GM19351 (cell line): ENCODE measurements at regions not wholly inside any gene's neighbourhood (a gene's known extent, or its start where the extent isn't known, plus 50 kb on each side); places are given as distances from the start of the nearest gene placed in this dataset.

ENCODE experiments used
- ATAC-seq: cut with Tn5 transposase; IDR thresholded peaks from one replicate; pipeline ENCODE4 v1.9.1; 2021; ENCODE audit warnings: mild to moderate bottlenecking, moderate library complexity; ENCODE audit not compliant: unreplicated experiment

DNA sequence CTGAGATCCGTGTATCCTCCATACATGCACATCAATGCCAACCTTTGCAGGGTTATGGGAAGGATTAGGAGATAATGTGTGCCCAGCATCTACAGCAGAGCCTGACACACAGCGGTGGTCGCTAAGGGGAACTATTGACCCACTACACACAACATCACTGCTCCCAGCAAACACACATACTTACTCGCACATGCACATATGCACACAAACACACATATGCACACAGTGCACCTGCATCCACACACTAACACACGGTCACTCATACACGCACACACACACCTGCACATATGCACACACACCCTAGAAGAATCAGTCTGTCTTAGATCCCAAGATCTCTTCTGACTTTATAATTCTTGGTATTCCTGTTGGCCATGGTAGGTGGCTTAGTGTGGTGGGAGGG, 118.3 kb downstream of the GYPC start:
- no peak for ATAC-seq

DNA sequence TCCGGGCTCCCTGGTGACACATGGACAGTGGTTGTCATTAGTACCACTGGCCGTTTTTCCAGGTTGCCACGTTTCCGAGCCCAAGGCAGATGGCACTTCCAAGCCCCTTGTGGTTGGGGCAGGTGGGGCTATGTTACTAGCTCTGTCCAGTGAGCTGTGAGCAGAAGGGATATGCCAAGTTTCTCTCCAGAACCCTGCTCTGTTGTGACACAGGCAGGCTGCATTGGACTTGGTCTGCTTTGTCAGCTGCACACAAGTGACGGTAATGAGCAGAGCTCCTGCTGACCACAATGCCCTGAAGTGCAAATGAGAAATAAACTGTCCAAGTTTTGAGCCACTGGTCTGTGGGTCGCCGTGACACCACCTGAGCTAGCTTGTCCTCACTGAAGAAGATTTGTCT, 118.8 kb downstream of the GYPC start:
- no peak for ATAC-seq

DNA sequence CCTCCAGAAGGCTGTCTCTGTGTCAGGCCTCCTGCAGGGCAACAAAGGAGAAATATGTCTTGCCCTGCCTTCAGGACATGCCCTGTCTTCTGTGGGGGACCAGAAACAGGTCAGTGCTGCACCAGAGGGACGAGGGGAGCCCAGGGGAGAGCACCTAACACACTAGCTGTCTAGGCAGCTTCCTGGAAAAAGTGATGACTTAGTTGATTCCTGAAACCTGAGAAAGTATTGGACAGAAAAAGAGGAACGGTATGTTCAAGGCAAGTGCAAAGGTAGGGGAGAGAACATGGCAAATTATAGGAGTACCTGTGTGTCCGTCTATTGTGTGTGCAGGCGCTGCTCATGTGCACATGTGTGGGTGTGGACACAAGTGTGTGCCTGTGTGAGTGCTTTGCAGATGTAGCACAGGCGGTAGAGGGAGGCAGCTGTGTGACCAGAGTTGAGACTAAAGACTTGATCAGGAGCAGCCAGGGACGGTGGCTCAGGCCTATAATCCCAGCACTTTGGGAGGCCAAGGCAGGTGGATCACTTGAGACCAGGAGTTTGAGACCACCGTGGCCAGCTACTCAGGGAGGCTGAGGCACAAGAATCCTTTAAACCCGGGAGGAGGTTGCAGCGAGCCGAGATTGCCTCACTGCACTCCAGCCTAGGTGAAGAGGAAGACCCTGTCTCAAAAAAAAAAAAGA, 119.5 kb downstream of the GYPC start:
- no peak for ATAC-seq

DNA sequence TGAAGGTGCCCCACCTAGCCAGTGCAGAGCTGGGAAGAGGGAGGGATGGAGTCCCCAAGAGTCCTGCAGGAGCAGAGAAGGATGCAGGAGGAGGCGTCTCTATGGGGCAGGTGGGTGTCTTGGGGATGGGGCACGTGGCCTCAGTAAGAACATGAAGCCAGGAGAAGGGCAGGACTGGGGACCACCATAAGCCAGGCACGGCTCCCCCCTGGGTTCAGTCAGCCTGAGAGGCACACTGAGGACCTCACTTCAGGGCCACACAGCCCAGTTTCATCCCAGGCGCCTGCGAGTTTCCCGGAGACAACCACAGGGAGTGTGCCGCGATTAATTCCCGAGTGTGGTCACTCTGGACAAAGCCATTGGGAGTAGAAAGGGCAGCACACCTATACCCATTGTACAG, 120.3 kb downstream of the GYPC start:
- ATAC-seq, result peak; percentile 2

DNA sequence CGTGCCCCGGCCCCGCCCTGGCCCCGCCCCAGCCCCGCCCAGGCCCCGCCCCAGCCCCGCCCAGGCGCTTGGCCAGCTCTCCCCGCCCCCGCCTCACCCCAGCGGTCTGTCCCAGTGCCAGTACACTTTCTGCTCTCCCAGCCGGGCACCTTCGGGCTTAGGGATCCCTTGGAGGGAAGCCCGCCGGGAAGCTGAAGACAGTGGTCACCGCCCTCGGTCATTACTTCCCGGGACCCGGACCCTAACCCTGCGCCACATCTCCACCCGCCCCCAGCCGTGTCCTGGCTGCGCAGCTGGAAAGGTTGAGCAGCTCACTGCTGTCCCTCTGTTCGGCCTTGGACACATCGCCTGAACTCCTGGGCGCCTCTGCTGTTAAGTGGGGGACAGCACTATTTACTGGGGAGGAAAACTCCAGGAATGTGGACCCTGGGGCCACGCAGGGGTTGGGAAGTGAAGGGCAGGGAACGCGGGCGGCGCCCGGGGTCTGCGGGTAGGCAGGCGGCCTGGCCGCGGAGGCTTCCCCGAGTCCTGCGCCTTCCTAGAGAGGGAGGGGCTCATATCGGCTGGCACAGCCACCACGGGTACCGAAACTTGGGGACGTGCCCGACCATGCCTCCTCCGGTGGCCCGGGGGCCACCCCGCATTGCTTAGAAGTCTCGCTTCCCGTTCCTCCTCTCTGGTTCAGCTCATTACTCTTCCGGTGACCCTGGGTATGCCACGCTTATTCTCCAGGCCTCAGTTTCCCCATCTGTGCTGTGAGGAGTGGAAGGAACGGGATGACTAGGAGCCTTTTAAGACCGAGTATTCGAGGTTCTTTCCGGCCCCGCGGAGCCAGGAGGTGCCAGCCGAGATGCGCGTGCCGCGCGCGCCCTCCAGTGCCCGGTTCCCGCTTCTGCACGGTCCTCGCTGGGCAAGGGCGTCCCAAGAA, 121.0 kb downstream of the GYPC start:
- ATAC-seq, result peak; percentile 81

DNA sequence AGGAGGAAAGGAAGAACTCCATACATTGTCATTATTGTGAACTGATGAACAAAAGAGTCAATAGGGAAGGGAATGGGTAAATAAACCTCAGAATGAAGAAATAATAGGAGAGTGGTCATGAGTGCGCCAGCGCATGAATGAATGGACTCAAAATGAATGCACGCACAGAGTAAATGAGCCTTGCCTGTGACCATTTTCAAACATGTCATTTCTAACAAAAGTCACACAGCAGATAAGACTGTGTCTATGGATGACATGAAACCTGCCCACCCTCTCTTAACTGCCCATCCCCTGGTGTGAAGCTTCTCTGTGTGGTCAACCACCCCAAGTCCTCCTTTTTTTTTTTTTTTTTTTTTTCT, 121.1 kb upstream of the TEX51 start:
- ATAC-seq, result peak; percentile 21

DNA sequence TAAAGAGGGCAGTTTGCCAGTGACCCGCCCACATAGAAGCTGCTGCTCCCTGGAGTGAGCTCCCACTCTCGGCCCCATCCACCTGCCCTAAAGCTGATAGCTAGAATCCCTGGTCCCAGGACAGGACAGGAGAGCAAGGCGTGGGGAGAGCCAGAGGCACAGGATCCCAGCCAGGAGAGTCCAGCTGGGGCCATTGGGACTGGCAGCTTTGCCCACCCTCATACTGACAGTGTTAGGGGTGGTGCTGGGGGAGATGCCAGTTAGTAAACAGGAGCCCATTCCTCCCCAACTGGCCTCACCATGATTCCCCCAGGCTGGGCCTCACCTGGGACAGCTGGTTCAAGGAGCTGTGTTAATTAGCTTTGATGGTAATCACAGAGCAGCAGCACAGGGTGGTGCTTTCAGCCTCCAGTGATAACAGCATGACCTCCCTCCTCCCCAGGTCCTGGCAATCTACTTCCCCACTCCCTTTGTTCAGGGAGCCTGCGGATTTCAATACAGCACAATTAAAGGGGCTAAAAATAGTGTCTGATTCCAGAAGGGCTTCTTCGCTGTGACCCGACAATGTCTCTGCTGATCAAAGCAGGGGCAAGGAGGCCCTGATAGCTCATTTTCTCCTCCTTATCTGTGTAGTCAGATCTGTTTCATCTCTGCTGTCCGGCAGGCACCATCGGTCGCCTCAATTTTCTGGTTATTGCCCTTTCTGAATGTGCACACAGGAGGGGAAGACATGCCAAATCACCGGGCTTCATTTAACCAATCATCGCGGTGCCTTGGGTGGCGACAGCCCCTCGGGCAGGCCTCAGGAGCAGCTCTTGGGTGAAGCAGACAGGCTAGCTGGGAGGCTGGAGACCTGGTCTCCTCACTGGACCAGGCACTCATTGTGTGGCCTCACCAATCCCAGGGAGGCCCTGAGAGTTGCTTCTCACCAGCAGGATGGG, 119.9 kb upstream of the TEX51 start:
- no peak for ATAC-seq

DNA sequence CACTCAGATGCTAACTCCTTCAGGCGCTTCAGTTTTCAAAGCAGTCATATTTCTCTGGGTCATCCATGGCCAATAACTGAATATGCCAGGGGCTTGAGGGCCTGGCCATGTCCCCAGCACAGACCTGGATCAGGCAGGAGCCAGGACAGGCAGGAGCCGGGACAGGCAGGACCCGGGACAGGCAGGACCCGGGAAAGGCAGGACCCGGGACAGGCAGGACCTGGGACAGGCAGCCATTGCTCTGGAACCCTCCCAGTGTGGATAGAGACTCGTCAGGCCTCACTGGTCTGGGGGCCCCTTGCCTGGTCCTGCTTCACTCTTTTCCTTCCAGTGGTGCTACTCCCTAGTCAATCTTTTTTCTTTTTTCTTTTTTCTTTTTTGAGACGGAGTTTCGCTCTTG, 117.5 kb upstream of the TEX51 start:
- ATAC-seq, result no peak

DNA sequence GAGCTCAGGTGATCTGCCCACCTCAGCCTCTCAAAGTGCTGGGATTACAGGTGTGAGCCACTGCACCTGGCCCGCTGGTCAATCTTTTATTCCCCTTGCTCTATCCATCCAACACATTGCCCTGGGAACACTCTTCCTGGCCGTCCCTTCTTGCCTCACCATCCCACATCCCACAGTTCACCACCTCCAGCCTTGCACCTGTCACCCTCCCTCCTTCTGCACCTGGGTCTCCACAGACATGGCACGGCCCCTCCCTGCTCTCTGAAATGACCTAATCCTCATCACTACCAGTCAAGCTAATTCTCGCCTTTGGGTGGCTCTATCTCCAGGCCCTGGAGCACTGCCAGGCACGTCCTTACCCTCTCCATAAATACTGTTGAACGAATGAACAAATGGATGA, 116.9 kb upstream of the TEX51 start:
- ATAC-seq, result no peak

DNA sequence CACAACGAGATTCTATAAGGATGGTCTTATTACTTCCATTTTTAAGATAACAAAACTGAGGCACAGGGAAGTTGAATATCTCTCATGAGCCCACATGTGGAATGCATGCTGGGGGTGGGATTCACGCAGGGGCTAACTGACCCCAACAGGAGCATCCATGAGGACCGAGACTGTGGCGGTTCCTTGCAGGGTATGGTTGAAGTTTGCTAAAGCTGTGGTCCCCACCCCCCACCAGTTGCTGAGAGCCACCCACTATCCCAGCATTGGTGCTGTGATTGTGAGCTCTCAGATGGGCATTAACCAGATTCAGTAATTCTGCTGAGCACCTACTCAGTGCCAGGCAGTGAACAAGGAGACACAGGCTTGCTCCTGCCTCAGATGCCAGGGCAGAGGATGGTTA, 116.0 kb upstream of the TEX51 start:
- no peak for ATAC-seq

DNA sequence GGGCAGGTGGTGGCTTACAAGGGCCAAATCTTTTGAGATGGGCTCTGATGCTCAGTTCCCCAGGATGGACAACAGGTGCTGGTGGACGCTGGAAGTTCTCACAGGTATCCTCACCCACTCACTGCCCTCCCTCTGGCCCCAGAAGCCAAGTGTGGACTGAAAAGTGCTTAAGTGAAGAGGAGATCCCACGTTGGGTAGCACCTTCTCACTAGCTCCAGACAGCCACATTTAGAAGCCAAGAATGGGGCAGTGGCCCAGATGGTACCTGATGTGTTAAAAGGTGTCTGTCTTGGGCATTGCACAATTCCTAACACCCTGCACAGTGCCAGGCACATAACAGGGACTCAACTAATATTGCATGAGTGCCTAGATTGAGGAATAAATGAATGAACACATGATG, 115.3 kb upstream of the TEX51 start:
- no peak for ATAC-seq

DNA sequence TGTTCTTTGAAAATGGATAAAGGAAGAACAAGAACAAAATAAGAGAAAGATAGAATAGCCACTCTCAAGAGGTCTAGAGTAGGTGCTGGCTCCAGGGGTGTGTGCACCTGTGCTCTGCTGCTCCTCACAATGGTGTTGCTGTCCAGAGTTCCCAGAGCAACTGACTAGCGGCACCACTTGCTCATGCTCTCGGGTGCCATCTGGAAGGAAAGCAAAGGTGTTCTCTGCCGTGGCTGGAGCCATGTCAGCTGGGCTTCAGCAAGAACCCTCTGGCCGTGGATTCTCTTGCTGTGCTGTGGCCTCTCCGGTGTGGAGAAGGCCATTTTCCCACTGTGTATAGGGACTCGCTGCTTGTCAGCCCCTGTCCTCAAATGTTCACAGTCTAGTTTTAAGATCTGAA, 114.6 kb upstream of the TEX51 start:
- ATAC-seq, result no peak

DNA sequence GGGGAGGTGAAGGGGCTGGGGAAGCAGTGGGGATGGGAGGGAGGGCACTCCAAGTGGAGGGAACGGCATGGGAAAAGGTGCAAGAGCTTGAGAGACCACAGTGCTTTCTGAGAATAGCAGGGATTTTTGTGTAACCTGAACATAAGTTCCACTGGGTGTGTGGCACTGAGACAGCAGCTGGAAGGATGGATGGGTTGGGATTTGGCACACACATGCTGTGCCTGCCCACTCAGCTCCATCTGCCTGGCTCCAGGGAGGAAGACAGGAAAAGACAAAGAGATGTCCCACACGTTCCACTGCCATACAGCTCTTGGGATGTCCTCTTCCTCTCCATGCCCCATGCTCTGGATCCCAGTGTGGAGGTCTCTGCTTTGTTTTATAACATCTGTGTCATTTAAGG, 114.1 kb upstream of the TEX51 start:
- no peak for ATAC-seq

DNA sequence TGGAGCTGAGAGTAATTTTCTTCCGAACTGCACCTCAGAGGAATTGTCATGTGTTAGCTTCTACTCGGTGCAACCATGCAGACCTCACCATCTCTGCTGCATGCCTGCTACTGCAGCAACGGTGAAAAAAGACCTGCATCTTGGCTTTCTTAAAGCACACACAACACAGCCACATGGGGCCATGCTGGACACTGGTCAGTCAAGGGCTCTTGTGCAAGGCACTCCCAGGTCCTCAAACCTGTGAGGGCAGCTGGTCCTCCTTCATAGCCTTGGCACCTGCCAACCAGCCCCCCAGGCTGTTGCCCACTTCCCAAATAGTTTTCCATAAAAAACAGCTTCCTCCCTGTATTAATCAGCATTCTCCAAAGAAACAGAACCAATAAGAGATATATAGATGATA, 113.5 kb upstream of the TEX51 start:
- ATAC-seq, result no peak

DNA sequence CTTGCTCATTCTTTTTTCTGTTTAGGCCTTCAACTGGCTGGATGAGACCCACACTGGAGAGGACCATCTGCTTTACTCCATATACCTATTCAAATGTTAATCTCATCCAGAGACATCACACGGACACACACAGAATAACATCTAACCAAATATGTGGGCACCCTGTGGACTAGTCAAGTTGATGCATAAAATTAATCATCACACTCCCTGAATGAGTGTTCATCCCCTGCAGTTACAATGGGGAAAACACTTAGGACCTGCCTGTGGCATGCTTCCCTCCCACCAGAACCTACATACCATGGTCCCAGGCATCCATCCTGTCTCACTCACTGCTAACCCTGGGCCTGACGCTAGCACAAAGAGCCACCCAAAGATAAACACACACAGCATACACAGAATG, 112.8 kb upstream of the TEX51 start:
- no peak for ATAC-seq

DNA sequence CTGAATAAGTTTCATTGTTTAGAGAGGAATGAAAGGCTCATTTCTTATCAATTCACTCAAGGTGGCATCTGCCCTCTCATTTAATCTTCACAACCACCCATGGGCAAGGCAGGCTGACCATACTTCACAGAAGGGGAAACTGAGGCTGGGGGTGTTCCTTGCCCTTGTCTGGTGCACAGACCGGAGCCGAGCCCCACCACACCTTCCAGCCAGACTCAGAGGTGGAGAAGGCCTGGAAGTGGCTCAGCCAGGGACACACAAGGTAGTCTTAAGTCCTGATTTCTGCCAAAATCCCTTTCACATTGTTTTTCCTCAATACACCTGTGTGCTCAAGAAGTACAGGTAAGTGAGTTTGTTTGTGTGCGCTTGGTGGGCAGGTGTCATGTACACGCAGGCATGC, 111.9 kb upstream of the TEX51 start:
- ATAC-seq, result no peak

DNA sequence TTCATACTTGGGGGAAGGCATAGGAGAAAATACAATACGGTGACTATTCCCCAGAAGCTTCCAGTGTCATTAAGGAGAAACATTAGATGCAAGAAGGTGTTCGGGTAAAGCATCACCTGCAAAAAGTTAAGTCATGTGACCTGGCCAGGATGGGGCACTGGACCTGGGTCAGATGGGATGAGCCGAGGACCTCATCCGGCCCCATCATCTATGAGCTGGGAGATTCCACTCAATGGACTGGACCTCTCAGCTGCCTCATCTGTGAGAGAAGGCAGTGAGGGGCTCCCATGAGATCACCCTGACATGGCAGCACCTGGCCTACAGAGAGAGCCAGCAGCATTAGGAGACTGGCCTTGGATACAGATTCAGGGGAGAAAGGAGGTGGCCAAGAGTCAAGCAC, 111.4 kb upstream of the TEX51 start:
- ATAC-seq, result no peak

DNA sequence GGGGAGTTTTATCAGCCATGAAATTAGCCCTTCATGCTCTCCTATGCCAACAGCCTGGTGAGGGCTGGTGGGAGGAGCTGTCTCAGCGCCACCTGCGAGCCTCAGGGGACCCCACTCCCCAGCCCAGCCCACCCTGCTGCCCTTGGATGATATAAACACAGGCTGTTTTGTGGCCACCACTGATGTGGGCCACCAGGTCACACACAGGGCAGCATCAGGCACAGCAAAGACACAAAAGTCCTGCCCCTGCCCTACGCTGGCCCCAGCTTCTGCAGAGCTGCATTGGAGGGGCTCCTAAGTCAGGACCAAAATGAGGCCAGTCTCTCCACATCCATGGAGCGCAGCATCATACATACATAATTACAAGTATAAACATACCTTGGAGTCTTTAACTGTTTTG, 110.6 kb upstream of the TEX51 start:
- ATAC-seq, result no peak

DNA sequence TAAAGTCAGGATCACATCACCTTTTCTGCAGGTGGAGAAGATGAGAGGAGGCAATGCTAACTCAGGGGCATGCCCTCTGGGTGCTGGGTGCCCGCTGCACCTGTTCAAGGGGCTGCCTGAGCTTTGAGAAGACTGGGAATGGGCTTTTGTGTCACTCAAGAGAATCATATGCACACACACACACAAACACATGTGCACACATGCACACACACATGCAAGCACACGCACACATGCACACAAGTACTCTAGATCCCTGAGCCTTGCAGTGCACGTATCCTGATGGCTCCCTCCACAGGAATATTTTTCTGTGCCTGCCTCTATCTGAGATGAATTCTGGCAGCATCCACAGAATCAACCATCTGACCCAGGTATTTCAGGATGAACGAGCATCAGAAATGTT, 110.0 kb upstream of the TEX51 start:
- no peak for ATAC-seq

DNA sequence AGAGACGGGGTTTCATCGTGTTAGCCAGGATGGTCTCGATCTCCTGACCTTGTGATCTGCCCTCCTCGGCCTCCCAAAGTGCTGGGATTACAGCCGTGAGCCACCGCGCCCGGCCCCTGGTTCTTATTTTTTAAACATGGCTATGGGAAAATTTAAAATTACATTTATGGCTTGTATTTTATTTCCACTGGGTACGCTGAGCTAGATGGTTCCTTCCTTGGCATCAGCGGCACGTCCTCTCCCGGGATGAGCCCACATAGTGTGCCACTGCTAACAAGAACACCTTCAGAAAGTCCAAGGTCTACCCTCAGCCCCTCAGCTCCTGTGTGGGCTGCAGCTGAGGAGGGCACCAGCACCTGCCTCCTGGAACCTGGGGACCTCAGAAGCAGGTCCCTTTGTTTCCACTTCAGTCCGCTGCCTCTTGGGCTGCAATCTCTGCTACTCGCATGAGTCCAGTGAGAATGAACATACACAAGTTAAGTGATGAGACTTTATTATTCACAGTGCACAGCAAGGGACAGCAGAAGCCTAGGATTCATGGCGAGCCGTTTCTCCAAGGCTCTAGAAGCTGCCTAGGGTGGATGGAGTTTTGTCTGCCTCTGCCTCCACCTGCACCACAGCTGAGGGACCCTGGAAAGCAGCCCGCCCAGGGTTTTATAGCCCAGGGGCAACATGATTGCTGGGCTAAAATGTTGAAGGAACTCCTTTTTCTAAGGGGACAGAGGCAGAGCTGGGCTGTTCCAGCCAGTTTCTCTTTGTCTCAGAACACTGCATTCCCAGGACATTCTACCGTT, 107.5 kb upstream of the TEX51 start:
- no peak for ATAC-seq

DNA sequence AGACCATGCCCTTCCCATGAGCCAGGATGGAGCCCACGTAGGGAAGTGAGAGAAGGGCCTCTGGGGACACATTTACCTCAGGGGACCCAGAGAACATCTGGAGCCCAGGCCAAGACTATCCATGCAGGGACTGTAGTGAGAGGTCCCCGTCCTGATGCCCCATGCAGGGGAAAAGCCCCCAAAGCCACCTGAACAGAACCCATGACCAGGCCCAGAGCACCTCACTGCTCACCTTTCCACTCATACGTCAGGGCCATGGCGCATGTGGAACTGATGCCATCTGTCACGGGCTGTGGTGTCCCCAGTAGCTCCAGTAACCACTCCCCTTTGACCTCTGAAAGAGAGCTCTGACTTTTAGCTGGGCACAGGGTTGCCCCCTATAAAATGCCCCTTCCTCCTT, 106.5 kb upstream of the TEX51 start:
- ATAC-seq, result no peak
